Neuronal stem cell (in vitro differentiated cells): ENCODE measurements at regions not wholly inside any gene's neighbourhood (a gene's known extent, or its start where the extent isn't known, plus 50 kb on each side); places are given as distances from the start of the nearest gene placed in this dataset.
"Not testable (repeated sequence)": the region's sequence is repeated elsewhere in the genome, so short reads cannot be mapped to it uniquely, and the experiment has no call there.

Experiments
- DNase-seq: peaks from one replicate; pipeline ENCODE4 v3.0.0-alpha.2; 2013; ENCODE audit warnings: low spot score
- H2AFZ ChIP-seq: one replicate; pipeline ENCODE4 v1.6.1; 2013; ENCODE audit warnings: mild to moderate bottlenecking, low read length, inconsistent platforms
- H2AK5ac ChIP-seq: 2 replicates; pipeline ENCODE4 v1.6.1; 2013; ENCODE audit warnings: low read depth, mild to moderate bottlenecking, inconsistent platforms, low read length, moderate library complexity, mixed read lengths
- H2BK120ac ChIP-seq: 2 replicates; pipeline ENCODE4 v1.6.1; 2013; ENCODE audit warnings: low read depth, mild to moderate bottlenecking, inconsistent platforms, low read length, moderate library complexity, mixed read lengths
- H2BK12ac ChIP-seq: one replicate; pipeline ENCODE4 v1.6.1; 2013; ENCODE audit warnings: low read length, inconsistent platforms
- H2BK15ac ChIP-seq: 2 replicates; pipeline ENCODE4 v1.6.1; 2013; ENCODE audit warnings: mild to moderate bottlenecking, low read length, inconsistent platforms, mixed read lengths
- H2BK5ac ChIP-seq: one replicate; pipeline ENCODE4 v1.6.1; 2013; ENCODE audit warnings: inconsistent platforms, mild to moderate bottlenecking, low read length, moderate library complexity
- H3K14ac ChIP-seq: one replicate; pipeline ENCODE4 v1.6.1; 2013; ENCODE audit warnings: low read length, inconsistent platforms
- H3K18ac ChIP-seq: 2 replicates; pipeline ENCODE4 v1.6.1; 2013; ENCODE audit warnings: low read length, inconsistent platforms
- H3K23ac ChIP-seq: 2 replicates; pipeline ENCODE4 v1.6.1; 2013; ENCODE audit warnings: low read depth, mild to moderate bottlenecking, mixed read lengths, low read length, inconsistent platforms; ENCODE audit not compliant: poor library complexity
- H3K27ac ChIP-seq: replicated peaks from 3 replicates; pipeline ENCODE4 v1.5.1; 2013; ENCODE audit warnings: low read length, inconsistent platforms
- H3K27me3 ChIP-seq, 3 experiments: 2 replicates each; pipeline ENCODE4 v1.6.1; 2013; ENCODE audit warnings: low read length in 3 of 3, mild to moderate bottlenecking in 2 of 3, inconsistent platforms in 1 of 3, low read depth in 1 of 3, mixed read lengths in 1 of 3, moderate library complexity in 1 of 3; ENCODE audit not compliant: control insufficient read depth in 3 of 3, insufficient read depth in 3 of 3
- H3K36me3 ChIP-seq, 2 donors: replicated peaks in 1 of 2; 2 replicates each; pipeline ENCODE4 v1.6.1; 2013; ENCODE audit warnings: low read length in 2 of 2; ENCODE audit not compliant: control insufficient read depth in 2 of 2, insufficient read depth in 2 of 2
- H3K4ac ChIP-seq: 2 replicates; pipeline ENCODE4 v1.6.1; 2013; ENCODE audit warnings: inconsistent platforms, mild to moderate bottlenecking, low read length, moderate library complexity
- H3K4me1 ChIP-seq, 2 donors: 1 replicate in 1 of 2; 2 replicates in 1 of 2; pipeline ENCODE4 v1.6.1; 2013; ENCODE audit warnings: low read length in 2 of 2, low read depth in 1 of 2; ENCODE audit not compliant: control insufficient read depth in 2 of 2, insufficient read depth in 1 of 2
- H3K4me2 ChIP-seq: one replicate; pipeline ENCODE4 v1.6.1; 2013; ENCODE audit warnings: mild to moderate bottlenecking, low read length, inconsistent platforms; ENCODE audit not compliant: insufficient read depth, poor library complexity, severe bottlenecking
- H3K4me3 ChIP-seq, 2 donors: 2 replicates each; pipeline ENCODE4 v1.5.1; 2013; ENCODE audit warnings: low read length in 2 of 2, mild to moderate bottlenecking in 2 of 2, inconsistent platforms in 1 of 2, moderate library complexity in 1 of 2
- H3K79me1 ChIP-seq: one replicate; pipeline ENCODE4 v1.6.1; 2013; ENCODE audit warnings: low read depth, mild to moderate bottlenecking, inconsistent platforms, low read length, moderate library complexity
- H3K9ac ChIP-seq: one replicate; pipeline ENCODE4 v1.6.1; 2013; ENCODE audit warnings: mild to moderate bottlenecking, low read depth, low read length, inconsistent platforms; ENCODE audit not compliant: poor library complexity
- H3K9me3 ChIP-seq, 2 donors: replicated peaks in 1 of 2; 2 replicates each; pipeline versions ENCODE3 to v1.6.1; 2013; ENCODE audit warnings: low read length in 2 of 2, mild to moderate bottlenecking in 2 of 2, inconsistent platforms in 1 of 2, low read depth in 1 of 2, mixed read lengths in 1 of 2, moderate library complexity in 1 of 2; ENCODE audit not compliant: control insufficient read depth in 2 of 2, insufficient read depth in 1 of 2
- H4K8ac ChIP-seq: one replicate; pipeline ENCODE4 v1.6.1; 2013; ENCODE audit warnings: low read depth, mild to moderate bottlenecking, inconsistent platforms, low read length, moderate library complexity
- H4K91ac ChIP-seq: one replicate; pipeline ENCODE4 v1.6.1; 2013; ENCODE audit warnings: low read length, low read depth, mild to moderate bottlenecking, inconsistent platforms; ENCODE audit not compliant: poor library complexity
- WGBS, 2 donors: extraction: QIAGEN DNeasy Blood & Tissue Kit; methylation state at CpG; one replicate each; pipeline ENCODE4 v1.1.7; 2013; ENCODE audit warnings: missing lambda C conversion rate in 2 of 2, mixed read lengths in 1 of 2; ENCODE audit not compliant: insufficient read length in 2 of 2, insufficient replicate concordance in 1 of 2; ENCODE audit errors: extremely low coverage in 2 of 2; 5-methylcytosine and 5-hydroxymethylcytosine counted together

GRCh38 chr16:29306943-29307597 lies 99.4 kb downstream of the NPIPB11 start:
- Histone ChIP-seq H3K23ac (no peak overlapping the region), H3K79me1 (no peaks in the 10 kb centered on the region), H3K9me3 (no peaks in the 10 kb centered on the region), H3K4me3 (no peak overlapping the region), H4K91ac (no peak overlapping the region), H2BK5ac (no peak overlapping the region), H3K18ac (no peak overlapping the region), H2BK120ac (no peak overlapping the region), H4K8ac (no peak overlapping the region), H3K4ac (no peak overlapping the region), H3K27me3 (no peaks in the 10 kb centered on the region), H3K14ac (no peak overlapping the region), H3K36me3 (no peaks in the 10 kb centered on the region), H3K4me2 (no peak overlapping the region), H3K4me1 (peaks cover 2 to 3% of the 10 kb centered on the region in 2 donors), H2AFZ (no peak overlapping the region), H3K9ac (no peak overlapping the region), H2BK15ac (no peak overlapping the region), H3K27ac (no peak overlapping the region), H2AK5ac (peak overlapping the region; percentile 40), H2BK12ac (no peak overlapping the region)
- no peak for DNase-seq
- WGBS, 2 donors: no CpG with 5 or more reads among the region's 10 CpGs

GRCh38 chr16:29306201-29306600 lies 100.3 kb downstream of the NPIPB11 start:
- Histone ChIP-seq H3K4me2 (no peak overlapping the region), H2AFZ (no peak overlapping the region), H3K27me3 (no peaks in the 10 kb centered on the region), H3K79me1 (no peaks in the 10 kb centered on the region), H3K9ac (no peak overlapping the region), H3K36me3 (no peaks in the 10 kb centered on the region), H3K9me3 (no peaks in the 10 kb centered on the region), H3K18ac (no peak overlapping the region), H3K4me1 (peaks cover 2 to 3% of the 10 kb centered on the region in 2 donors), H2BK12ac (no peak overlapping the region), H4K8ac (no peak overlapping the region), H2AK5ac (no peak overlapping the region), H2BK5ac (no peak overlapping the region), H3K23ac (no peak overlapping the region), H3K4me3 (no peak overlapping the region), H3K14ac (no peak overlapping the region), H2BK120ac (no peak overlapping the region), H2BK15ac (no peak overlapping the region), H3K27ac (no peak overlapping the region), H3K4ac (no peak overlapping the region), H4K91ac (no peak overlapping the region)
- WGBS, 2 donors: no CpG with 5 or more reads among the region's 14 CpGs
- DNase-seq: no peak

GRCh38 chr16:29305018-29305417 lies 101.5 kb downstream of the NPIPB11 start:
- H3K4me3 ChIP-seq, H4K8ac ChIP-seq, H2AK5ac ChIP-seq, H3K27ac ChIP-seq, H3K4me2 ChIP-seq, H2BK5ac ChIP-seq, H3K27me3 ChIP-seq, DNase-seq, H3K14ac ChIP-seq, H3K79me1 ChIP-seq, H2AFZ ChIP-seq, H3K4me1 ChIP-seq, H2BK120ac ChIP-seq, H3K4ac ChIP-seq, H3K9me3 ChIP-seq, H2BK12ac ChIP-seq, H3K23ac ChIP-seq, H4K91ac ChIP-seq, H2BK15ac ChIP-seq, H3K36me3 ChIP-seq: not testable (repeated sequence)
- Histone ChIP-seq H3K9ac (peak overlapping the region; percentile 50), H3K18ac (peak overlapping the region; percentile 65)
- WGBS, 2 donors: no CpG with 5 or more reads among the region's 11 CpGs

GRCh38 chr16:29304251-29304650 lies 102.3 kb downstream of the NPIPB11 start:
- Histone ChIP-seq H3K4me3 (no peak overlapping the region), H3K27ac (no peak overlapping the region), H3K4me1 (peaks cover 2 to 3% of the 10 kb centered on the region in 2 donors), H3K4me2 (no peak overlapping the region), H2BK12ac (no peak overlapping the region), H3K27me3 (no peaks in the 10 kb centered on the region), H3K9ac (peak overlapping the region; percentile 24), H2BK120ac (no peak overlapping the region), H3K18ac (no peak overlapping the region), H4K8ac (no peak overlapping the region), H2BK5ac (no peak overlapping the region), H3K79me1 (no peaks in the 10 kb centered on the region), H3K9me3 (no peaks in the 10 kb centered on the region), H3K23ac (peak overlapping the region; percentile 46), H4K91ac (no peak overlapping the region), H2AFZ (no peak overlapping the region), H2AK5ac (no peak overlapping the region), H3K36me3 (no peaks in the 10 kb centered on the region), H3K4ac (no peak overlapping the region), H3K14ac (no peak overlapping the region), H2BK15ac (no peak overlapping the region)
- DNase-seq: no peak
- no CpG with 5 or more reads among the region's 11 CpGs for WGBS, 2 donors
